ENCODE measurements at regions not wholly inside any gene's neighbourhood (a gene's known extent, or its start where the extent isn't known, plus 50 kb on each side); places are given as distances from the start of the nearest gene placed in this dataset.

GRCh38 chr15:46322753-46323152 is 687.9 kb downstream of the SQOR start:
- Histone ChIP-seq H4K20me1 (ENCODE audit: insufficient read depth, low read length) (no peaks in the 10 kb centered on the region), H3K4me2 (ENCODE audit: low read depth, low read length) (no peak overlapping the region), H4K91ac (ENCODE audit: insufficient read depth, low read depth, low read length) (no peak overlapping the region), H3K27ac (ENCODE audit: insufficient read depth, low read length) (no peak overlapping the region), H3K79me1 (ENCODE audit: low read depth in 1 of 2, low read length in 2 of 2) (no peaks in the 10 kb centered on the region), H3K4me1 (ENCODE audit: control insufficient read depth, insufficient read depth, low read length) (no peaks in the 10 kb centered on the region), H2AK9ac (replicated peaks; ENCODE audit: low read depth, low read length, poor library complexity) (no peak overlapping the region), H2BK120ac (ENCODE audit: low read depth, low read length) (no peak overlapping the region), H3K56ac (ENCODE audit: extremely low read depth, insufficient read depth, low read length) (no peak overlapping the region), H2BK5ac (ENCODE audit: low read depth, low read length, poor library complexity, severe bottlenecking) (no peak overlapping the region), H3K9me3 (ENCODE audit: control insufficient read depth, insufficient read depth, low read length) (no peaks in the 10 kb centered on the region), H3K27me3 (ENCODE audit: control insufficient read depth, insufficient read depth, low read length) (no peaks in the 10 kb centered on the region), H2AK5ac (ENCODE audit: low read depth, low read length) (no peak overlapping the region), H4K5ac (ENCODE audit: low read depth, low read length) (no peak overlapping the region), H3K18ac (ENCODE audit: low read depth, low read length) (no peak overlapping the region), H3K4ac (ENCODE audit: low read depth, low read length) (no peak overlapping the region), H3K4me3 (ENCODE audit: insufficient read depth, low read depth, low read length) (no peak overlapping the region), H2BK20ac (ENCODE audit: low read depth, low read length) (no peak overlapping the region), H4K8ac (ENCODE audit: low read depth in 2 of 2, low read length in 2 of 2) (no peak overlapping the region), H3K23ac (ENCODE audit: low read depth, low read length) (no peak overlapping the region), H3K36me3 (ENCODE audit: control insufficient read depth, insufficient read depth, low read length) (no peaks in the 10 kb centered on the region), H3K9ac (ENCODE audit: low read depth, low read length) (no peak overlapping the region), H2BK15ac (ENCODE audit: low read depth, low read length) (no peak overlapping the region), H3K9me1 (ENCODE audit: insufficient read depth, low read length) (no peaks in the 10 kb centered on the region), H2AFZ (replicated peaks; ENCODE audit: low read length, poor library complexity) (no peak overlapping the region), H3K14ac (replicated peaks; ENCODE audit: low read depth, low read length) (no peak overlapping the region)
- intact Hi-C loops (cut with micrococcal nuclease): no loop called here
- in situ Hi-C loops (cut with MboI; ENCODE audit: low sequenced_read_pairs): no loop called here
- CTCF ChIA-PET: no interaction called here
- POLR2A ChIA-PET (ENCODE audit: unreplicated experiment): no interaction called here
- ATAC-seq (ENCODE audit: low read depth): no peak
- WGBS, 2 experiments (ENCODE audit: extremely low coverage in 2 of 2, insufficient read length in 1 of 2): no CpG with 5 or more reads among the region's 3 CpGs
- dilution Hi-C loops (cut with HindIII; ENCODE audit: low sequenced_read_pairs, unreplicated experiment): no loop called here
- BruUV-seq (replicated peaks): no TSS peak
- no peak for DNase-seq
- TF ChIP-seq POLR2A (IDR thresholded peaks at IDR 0.05; ENCODE audit: low read depth, low read length) (no peak), RAD21 (IDR thresholded peaks at IDR 0.05; ENCODE audit: low read length) (no peak), CHD1 (IDR thresholded peaks at IDR 0.05; ENCODE audit: low read depth, low read length) (no peak), RCOR1 (IDR thresholded peaks at IDR 0.05; ENCODE audit: insufficient replicate concordance, low read length) (no peak), MAFK (IDR thresholded peaks at IDR 0.05; ENCODE audit: low read depth, low read length) (no peak), SMC3 (IDR thresholded peaks at IDR 0.05; ENCODE audit: low read depth, low read length) (no peak), MXI1 (IDR thresholded peaks at IDR 0.05; ENCODE audit: borderline replicate concordance, low read depth, low read length) (no peak), CEBPB (IDR thresholded peaks at IDR 0.05; ENCODE audit: low read depth, low read length) (no peak), BHLHE40 (IDR thresholded peaks at IDR 0.05; ENCODE audit: low read depth, low read length) (no peak), ELK1 (IDR thresholded peaks at IDR 0.05; ENCODE audit: borderline replicate concordance, low read depth, low read length) (no peak), FOS (IDR thresholded peaks at IDR 0.05; ENCODE audit: low read depth, low read length) (no peak), RFX5 (IDR thresholded peaks at IDR 0.05; ENCODE audit: low read depth, low read length) (no peak), MAZ (IDR thresholded peaks at IDR 0.05; ENCODE audit: borderline replicate concordance, low read depth, low read length) (no peak), NFE2L2 (IDR thresholded peaks at IDR 0.05; ENCODE audit: low read depth, low read length) (no peak)
- TF ChIP-seq, protein P1, sequence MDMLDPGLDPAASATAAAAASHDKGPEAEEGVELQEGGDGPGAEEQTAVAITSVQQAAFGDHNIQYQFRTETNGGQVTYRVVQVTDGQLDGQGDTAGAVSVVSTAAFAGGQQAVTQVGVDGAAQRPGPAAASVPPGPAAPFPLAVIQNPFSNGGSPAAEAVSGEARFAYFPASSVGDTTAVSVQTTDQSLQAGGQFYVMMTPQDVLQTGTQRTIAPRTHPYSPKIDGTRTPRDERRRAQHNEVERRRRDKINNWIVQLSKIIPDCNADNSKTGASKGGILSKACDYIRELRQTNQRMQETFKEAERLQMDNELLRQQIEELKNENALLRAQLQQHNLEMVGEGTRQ (IDR thresholded peaks at IDR 0.05; ENCODE audit: low read depth, low read length): no peak
- TF ChIP-seq, protein P2, sequence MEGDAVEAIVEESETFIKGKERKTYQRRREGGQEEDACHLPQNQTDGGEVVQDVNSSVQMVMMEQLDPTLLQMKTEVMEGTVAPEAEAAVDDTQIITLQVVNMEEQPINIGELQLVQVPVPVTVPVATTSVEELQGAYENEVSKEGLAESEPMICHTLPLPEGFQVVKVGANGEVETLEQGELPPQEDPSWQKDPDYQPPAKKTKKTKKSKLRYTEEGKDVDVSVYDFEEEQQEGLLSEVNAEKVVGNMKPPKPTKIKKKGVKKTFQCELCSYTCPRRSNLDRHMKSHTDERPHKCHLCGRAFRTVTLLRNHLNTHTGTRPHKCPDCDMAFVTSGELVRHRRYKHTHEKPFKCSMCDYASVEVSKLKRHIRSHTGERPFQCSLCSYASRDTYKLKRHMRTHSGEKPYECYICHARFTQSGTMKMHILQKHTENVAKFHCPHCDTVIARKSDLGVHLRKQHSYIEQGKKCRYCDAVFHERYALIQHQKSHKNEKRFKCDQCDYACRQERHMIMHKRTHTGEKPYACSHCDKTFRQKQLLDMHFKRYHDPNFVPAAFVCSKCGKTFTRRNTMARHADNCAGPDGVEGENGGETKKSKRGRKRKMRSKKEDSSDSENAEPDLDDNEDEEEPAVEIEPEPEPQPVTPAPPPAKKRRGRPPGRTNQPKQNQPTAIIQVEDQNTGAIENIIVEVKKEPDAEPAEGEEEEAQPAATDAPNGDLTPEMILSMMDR (conservative IDR thresholded peaks at IDR 0.05; ENCODE audit: low read depth, low read length): no peak

Measured in IMR-90 (cell line).